HepG2 (cell line): ENCODE measurements at regions not wholly inside any gene's neighbourhood (a gene's known extent, or its start where the extent isn't known, plus 50 kb on each side); places are given as distances from the start of the nearest gene placed in this dataset.

Source experiments
- ATAC-seq: fragments of 200-7000 bp; cut with Tn5 transposase; 3 replicates; pipeline ENCODE4 v1.9.1; 2020; ENCODE audit warnings: mild to moderate bottlenecking, moderate library complexity
- BruUV-seq: library from RNA; stranded (reverse); fragments of 400-500 nt; replicated peaks from 2 replicates; lab custom pipeline; 2021; lab: Mats Ljungman, UMichigan
- CTCF ChIA-PET: fragments of 300-600 bp; formaldehyde crosslinking; extraction: SDS; loops from one replicate; lab custom pipeline; 2021; ENCODE audit warnings: low total read pairs, inconsistent platforms, low intra/inter-chr PET ratio; lab: Yijun Ruan, JAX
- POLR2A ChIA-PET: fragments of 350-600 bp; sonication (Branson Sonifier 250); formaldehyde crosslinking; loops from one replicate; lab custom pipeline; 2020; ENCODE audit warnings: antibody characterized with exemption, inconsistent platforms; lab: Yijun Ruan, JAX
- DNase-seq: peaks from one replicate; pipeline ENCODE4 v3.0.0-alpha.2; 2015; ENCODE audit warnings: low spot score
- FAIRE-seq: peaks from 3 replicates; lab custom pipeline; 2011; peaks lifted over from hg19 to GRCh38; lab: Jason Lieb, UNC
- H2AFZ ChIP-seq: one replicate; pipeline ENCODE4 v1.6.1; 2011; ENCODE audit warnings: low read length, inconsistent platforms
- H3K27ac ChIP-seq: fragments of 300-600 bp; 3 replicates; pipeline ENCODE4 v1.8.0; 2011; ENCODE audit warnings: mixed run types, mild to moderate bottlenecking, mixed read lengths, low read length, inconsistent platforms; ENCODE audit not compliant: insufficient read depth; ENCODE audit errors: extremely low read length
- H3K27me3 ChIP-seq, 2 experiments: fragments of 200-600 bp in 1 of 2; 2 replicates in 1 of 2; 3 replicates in 1 of 2; pipeline versions ENCODE4 v1.6.0 to v1.8.0; 2011; ENCODE audit warnings: low read length in 2 of 2, mild to moderate bottlenecking in 2 of 2, moderate library complexity in 2 of 2, inconsistent platforms in 1 of 2; ENCODE audit not compliant: insufficient read depth in 2 of 2, control insufficient read depth in 1 of 2
- H3K36me3 ChIP-seq, 2 experiments: fragments of 200-600 bp in 1 of 2; replicated peaks in 1 of 2; 2 replicates in 1 of 2; 3 replicates in 1 of 2; pipeline versions ENCODE4 v1.5.1 to v1.8.0; 2011; ENCODE audit warnings: low read length in 2 of 2, inconsistent platforms in 1 of 2; ENCODE audit not compliant: insufficient read depth in 2 of 2, control insufficient read depth in 1 of 2
- H3K4me1 ChIP-seq: 2 replicates; pipeline ENCODE4 v1.5.1; 2012; ENCODE audit warnings: low read length, inconsistent platforms; ENCODE audit not compliant: insufficient read depth
- H3K4me2 ChIP-seq: 2 replicates; pipeline ENCODE4 v1.6.0; 2011; ENCODE audit warnings: low read depth, low read length, inconsistent platforms
- H3K4me3 ChIP-seq, 3 experiments: fragments of 200-600 bp in 1 of 3; sonication (generic), shearing (Covaris generic) in 1 of 3; replicated peaks in 1 of 3; 2 replicates each; pipeline ENCODE4 v1.5.1; 2011 to 2016; ENCODE audit warnings: low read length in 3 of 3, inconsistent platforms in 2 of 3, low read depth in 2 of 3, mild to moderate bottlenecking in 2 of 3, control low read depth in 1 of 3, mixed read lengths in 1 of 3; ENCODE audit not compliant: insufficient read depth in 1 of 3
- H3K79me2 ChIP-seq: one replicate; pipeline ENCODE4 v1.6.1; 2011; ENCODE audit warnings: low read length, inconsistent platforms; ENCODE audit not compliant: insufficient read depth
- H3K9ac ChIP-seq: 2 replicates; pipeline ENCODE4 v1.6.0; 2011; ENCODE audit warnings: mild to moderate bottlenecking, low read depth, low read length, inconsistent platforms; ENCODE audit not compliant: insufficient read depth
- H3K9me3 ChIP-seq: 2 replicates; pipeline ENCODE4 v1.5.1; 2012; ENCODE audit warnings: mild to moderate bottlenecking, low read length
- H4K20me1 ChIP-seq: 2 replicates; pipeline ENCODE4 v1.6.0; 2011; ENCODE audit warnings: inconsistent platforms, mild to moderate bottlenecking, low read length, moderate library complexity; ENCODE audit not compliant: insufficient read depth
- ETV6 ChIP-seq: sonication (generic); formaldehyde crosslinking; conservative IDR thresholded peaks from 2 replicates; pipeline ENCODE4 v1.4.0; 2020; ENCODE audit warnings: missing genetic modification reagents
- FOXC1 ChIP-seq: sonication (generic); formaldehyde crosslinking; IDR thresholded peaks from 2 replicates; pipeline ENCODE4 v1.8.0; 2022; ENCODE audit warnings: mild to moderate bottlenecking, missing genetic modification reagents, borderline replicate concordance
- MED1 ChIP-seq: sonication (generic); formaldehyde crosslinking; IDR thresholded peaks from 2 replicates; pipeline ENCODE4 v1.4.0; 2020; ENCODE audit warnings: missing genetic modification reagents
- NR2C2 ChIP-seq: sonication (generic); formaldehyde crosslinking; IDR thresholded peaks from 2 replicates; pipeline ENCODE4 v1.4.0; 2020; ENCODE audit warnings: missing genetic modification reagents, mild to moderate bottlenecking, moderate library complexity, borderline replicate concordance
- RFX1 ChIP-seq: fragments of 450-650 bp; IDR thresholded peaks from 2 replicates; pipeline ENCODE4 v1.6.1; 2017
- RFXAP ChIP-seq: sonication (generic); formaldehyde crosslinking; IDR thresholded peaks from 2 replicates; pipeline ENCODE4 v1.4.0; 2020; ENCODE audit warnings: missing genetic modification reagents, borderline replicate concordance
- ZNF616 ChIP-seq: sonication (generic); formaldehyde crosslinking; IDR thresholded peaks from 2 replicates; pipeline ENCODE4 v1.5.0; 2020; ENCODE audit warnings: low read depth, mild to moderate bottlenecking, missing genetic modification reagents
- ZNF724P ChIP-seq: sonication (generic); formaldehyde crosslinking; IDR thresholded peaks from 2 replicates; pipeline ENCODE4 v1.8.0; 2022; ENCODE audit warnings: missing genetic modification reagents, borderline replicate concordance
- WGBS: methylation state at CpG from one replicate; pipeline ENCODE4 v1.1.6; 2017; ENCODE audit warnings: low lambda C conversion rate; 5-methylcytosine and 5-hydroxymethylcytosine counted together
- in situ Hi-C: cut with HindIII; loops from 2 replicates; pipeline ENCODE4 v1.10.0; 2017; ENCODE audit warnings: low pct_unique_long_range_greater_than_20kb; ENCODE audit not compliant: extremely low pct_ligation_motif_present
- intact Hi-C: fragments of 100-400 bp; cut with micrococcal nuclease; formaldehyde crosslinking; loops from one replicate; pipeline ENCODE4 v1.10.0; 2022; ENCODE audit not compliant: unreplicated experiment
- TF ChIP-seq, protein P1 (sequence below): sonication (generic); formaldehyde crosslinking; IDR thresholded peaks from 2 replicates; pipeline ENCODE4 v1.5.0; 2020; ENCODE audit warnings: missing genetic modification reagents
- TF ChIP-seq, protein P2 (sequence below): sonication (generic); formaldehyde crosslinking; IDR thresholded peaks from 2 replicates; pipeline ENCODE4 v1.8.0; 2022; ENCODE audit warnings: mild to moderate bottlenecking, missing genetic modification reagents, borderline replicate concordance
- TF ChIP-seq, protein P3 (sequence below): sonication (generic); formaldehyde crosslinking; IDR thresholded peaks from 2 replicates; pipeline ENCODE4 v1.5.1; 2020; ENCODE audit warnings: missing genetic modification reagents, mild to moderate bottlenecking, borderline replicate concordance

DNA sequence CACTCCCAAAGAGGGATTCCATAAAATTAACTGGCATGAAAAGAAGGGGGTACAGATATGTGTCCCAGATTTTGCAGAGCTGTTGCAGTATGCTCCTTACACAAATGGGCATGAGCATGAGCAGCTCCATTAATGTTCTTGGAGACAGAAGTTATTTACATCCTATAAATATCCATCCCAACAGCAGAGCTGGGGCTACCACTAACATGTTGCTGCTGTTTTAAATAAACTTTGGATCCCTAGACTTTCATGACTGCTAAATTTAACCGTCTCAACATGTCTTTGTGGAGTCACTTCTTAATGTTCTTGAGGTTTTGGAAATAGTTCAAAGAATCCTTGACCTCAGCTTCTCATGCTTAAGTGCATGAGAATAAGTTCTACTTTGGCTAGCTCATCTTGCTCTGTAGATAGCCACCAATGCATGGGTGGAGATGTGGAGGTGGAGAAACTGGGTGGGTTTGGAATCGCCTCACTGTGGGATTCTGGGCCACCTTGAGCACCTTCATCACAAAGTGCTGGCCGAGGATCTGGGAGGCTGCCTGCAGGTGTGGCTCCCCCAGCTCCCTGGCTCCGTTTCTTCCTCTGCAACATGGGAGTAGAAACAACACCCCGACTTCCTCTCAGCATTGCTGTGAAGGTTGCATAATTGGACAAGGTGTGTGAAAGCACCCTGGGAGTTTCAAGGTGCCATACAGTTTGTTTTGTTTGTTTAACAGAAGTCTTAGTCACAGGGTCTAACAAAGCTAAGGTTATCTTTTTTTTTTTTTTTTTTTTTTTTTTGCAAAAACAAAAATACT, 307.2 kb downstream of the MYCN start:
- ChIA-PET CTCF (no interaction called here), POLR2A (no interaction called here)
- no peaks in the 10 kb centered on the region for H3K79me2 ChIP-seq
- no peak for ATAC-seq
- H3K9me3 ChIP-seq = no peaks in the 10 kb centered on the region
- FAIRE-seq = no peak
- H3K27me3 ChIP-seq = peaks cover 0 to 21% of the 10 kb centered on the region in 2 experiments; a peak in 2 of 5 replicates
- 8% methylated on average over 3 of the region's 5 CpGs for WGBS
- TF ChIP-seq ETV6 (CRISPR knock-in tag) = no peak
- no peak for TF ChIP-seq RFXAP (CRISPR knock-in tag)
- TF ChIP-seq ZNF724P (CRISPR knock-in tag) = no peak
- TF ChIP-seq, protein P1, sequence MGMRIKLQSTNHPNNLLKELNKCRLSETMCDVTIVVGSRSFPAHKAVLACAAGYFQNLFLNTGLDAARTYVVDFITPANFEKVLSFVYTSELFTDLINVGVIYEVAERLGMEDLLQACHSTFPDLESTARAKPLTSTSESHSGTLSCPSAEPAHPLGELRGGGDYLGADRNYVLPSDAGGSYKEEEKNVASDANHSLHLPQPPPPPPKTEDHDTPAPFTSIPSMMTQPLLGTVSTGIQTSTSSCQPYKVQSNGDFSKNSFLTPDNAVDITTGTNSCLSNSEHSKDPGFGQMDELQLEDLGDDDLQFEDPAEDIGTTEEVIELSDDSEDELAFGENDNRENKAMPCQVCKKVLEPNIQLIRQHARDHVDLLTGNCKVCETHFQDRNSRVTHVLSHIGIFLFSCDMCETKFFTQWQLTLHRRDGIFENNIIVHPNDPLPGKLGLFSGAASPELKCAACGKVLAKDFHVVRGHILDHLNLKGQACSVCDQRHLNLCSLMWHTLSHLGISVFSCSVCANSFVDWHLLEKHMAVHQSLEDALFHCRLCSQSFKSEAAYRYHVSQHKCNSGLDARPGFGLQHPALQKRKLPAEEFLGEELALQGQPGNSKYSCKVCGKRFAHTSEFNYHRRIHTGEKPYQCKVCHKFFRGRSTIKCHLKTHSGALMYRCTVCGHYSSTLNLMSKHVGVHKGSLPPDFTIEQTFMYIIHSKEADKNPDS = no peak
- no peak for TF ChIP-seq FOXC1 (CRISPR knock-in tag)
- TF ChIP-seq NR2C2 = no peak
- TF ChIP-seq MED1 (CRISPR knock-in tag) = no peak
- TF ChIP-seq ZNF616 (CRISPR knock-in tag) = no peak
- TF ChIP-seq, protein P2, sequence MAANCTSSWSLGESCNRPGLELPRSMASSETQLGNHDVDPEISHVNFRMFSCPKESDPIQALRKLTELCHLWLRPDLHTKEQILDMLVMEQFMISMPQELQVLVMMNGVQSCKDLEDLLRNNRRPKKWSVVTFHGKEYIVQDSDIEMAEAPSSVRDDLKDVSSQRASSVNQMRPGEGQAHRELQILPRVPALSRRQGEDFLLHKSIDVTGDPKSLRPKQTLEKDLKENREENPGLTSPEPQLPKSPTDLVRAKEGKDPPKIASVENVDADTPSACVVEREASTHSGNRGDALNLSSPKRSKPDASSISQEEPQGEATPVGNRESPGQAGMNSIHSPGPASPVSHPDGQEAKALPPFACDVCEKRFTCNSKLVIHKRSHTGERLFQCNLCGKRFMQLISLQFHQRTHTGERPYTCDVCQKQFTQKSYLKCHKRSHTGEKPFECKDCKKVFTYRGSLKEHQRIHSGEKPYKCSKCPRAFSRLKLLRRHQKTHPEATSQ (CRISPR knock-in tag) = no peak
- TF ChIP-seq RFX1 = no peak
- TF ChIP-seq, protein P3, sequence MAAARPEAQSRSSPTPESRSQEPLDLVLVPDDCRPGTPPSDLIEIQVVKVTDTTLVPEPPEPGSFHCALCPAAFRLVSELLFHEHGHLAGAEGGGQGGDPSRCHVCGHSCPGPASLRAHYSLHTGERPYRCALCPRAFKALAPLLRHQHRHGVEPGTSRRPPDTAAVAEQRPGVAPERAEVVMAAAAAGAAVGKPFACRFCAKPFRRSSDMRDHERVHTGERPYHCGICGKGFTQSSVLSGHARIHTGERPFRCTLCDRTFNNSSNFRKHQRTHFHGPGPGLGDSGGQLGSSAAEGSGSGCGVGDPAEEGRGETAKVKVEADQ (CRISPR knock-in tag) = no peak
- TF ChIP-seq, all 625 proteins: peak for 0
- Histone ChIP-seq H3K4me2 (no peak overlapping the region), H3K4me3 (no peak overlapping the region), H3K4me1 (no peaks in the 10 kb centered on the region; the same call in 1 of the 2 replicates), H3K9ac (no peak overlapping the region), H2AFZ (no peak overlapping the region), H3K27ac (no peak overlapping the region), H3K36me3 (no peaks in the 10 kb centered on the region), H4K20me1 (no peaks in the 10 kb centered on the region)
- in situ Hi-C loops = no loop called here
- DNase-seq = no peak
- BruUV-seq = no TSS peak
- intact Hi-C loops = no loop called here
